WTC11 (cell line): ENCODE measurements at regions not wholly inside any gene's neighbourhood (a gene's known extent, or its start where the extent isn't known, plus 50 kb on each side); places are given as distances from the start of the nearest gene placed in this dataset.

Experiments
- ATAC-seq: fragments of 200-7000 bp; cut with Tn5 transposase; 2 replicates; pipeline ENCODE4 v1.10.0; 2021; ENCODE audit warnings: mild to moderate bottlenecking, moderate library complexity
- CTCF ChIA-PET: fragments of 300-600 bp; sonication (Branson Sonifier 250); formaldehyde crosslinking; loops from one replicate; lab custom pipeline; 2021; ENCODE audit warnings: antibody characterized with exemption; lab: Charles Lee
- POLR2A ChIA-PET: fragments of 350-600 bp; sonication (Branson Sonifier 250); formaldehyde crosslinking; loops from one replicate; lab custom pipeline; 2021; ENCODE audit warnings: antibody characterized with exemption; lab: Charles Lee
- DNase-seq: peaks from one replicate; pipeline ENCODE4 v3.0.0; 2021; ENCODE audit warnings: low spot score
- H3K27ac Mint-ChIP-seq: 2 replicates; pipeline ENCODE4 v1.8.0; 2021; ENCODE audit warnings: mixed read lengths
- H3K27me3 Mint-ChIP-seq: 2 replicates; pipeline ENCODE4 v1.8.0; 2021; ENCODE audit warnings: low read depth, mild to moderate bottlenecking, moderate library complexity, mixed read lengths
- H3K36me3 Mint-ChIP-seq: 2 replicates; pipeline ENCODE4 v1.8.0; 2021; ENCODE audit warnings: mixed read lengths
- H3K4me1 Mint-ChIP-seq: 2 replicates; pipeline ENCODE4 v1.8.0; 2022; ENCODE audit warnings: mixed read lengths
- H3K4me3 Mint-ChIP-seq: 2 replicates; pipeline ENCODE4 v1.8.0; 2021; ENCODE audit warnings: mild to moderate bottlenecking, moderate library complexity, mixed read lengths
- H3K9me3 Mint-ChIP-seq: 2 replicates; pipeline ENCODE4 v1.8.0; 2021; ENCODE audit warnings: mixed read lengths
- ARID4B ChIP-seq: sonication (generic); formaldehyde crosslinking; IDR thresholded peaks from 2 replicates; pipeline ENCODE4 v1.8.0; 2023; ENCODE audit warnings: missing genetic modification reagents, mild to moderate bottlenecking, borderline replicate concordance
- CBFB ChIP-seq: sonication (generic); formaldehyde crosslinking; IDR thresholded peaks from 2 replicates; pipeline ENCODE4 v1.8.1; 2022; ENCODE audit warnings: mild to moderate bottlenecking, low read depth, missing genetic modification reagents
- FOXJ3 ChIP-seq: sonication (generic); formaldehyde crosslinking; IDR thresholded peaks from 2 replicates; pipeline ENCODE4 v1.9.0; 2021; ENCODE audit warnings: missing genetic modification reagents, mild to moderate bottlenecking, borderline replicate concordance
- FOXK1 ChIP-seq: sonication (generic); formaldehyde crosslinking; IDR thresholded peaks from 2 replicates; pipeline ENCODE4 v1.8.0; 2022; ENCODE audit warnings: mild to moderate bottlenecking, moderate library complexity, missing genetic modification reagents
- FOXP1 ChIP-seq: sonication (generic); formaldehyde crosslinking; IDR thresholded peaks from 2 replicates; pipeline ENCODE4 v1.8.0; 2022; ENCODE audit warnings: missing genetic modification reagents, mild to moderate bottlenecking, moderate library complexity, borderline replicate concordance
- GTF2I ChIP-seq: fragments of 250-450 bp; sonication (Bioruptor Pico); conservative IDR thresholded peaks from 2 replicates; pipeline ENCODE4 v1.4.0; 2021; ENCODE audit warnings: mild to moderate bottlenecking
- IRF1 ChIP-seq: sonication (generic); formaldehyde crosslinking; IDR thresholded peaks from 2 replicates; pipeline ENCODE4 v1.8.0; 2023; ENCODE audit warnings: missing genetic modification reagents
- IRF2 ChIP-seq: sonication (generic); formaldehyde crosslinking; IDR thresholded peaks from 2 replicates; pipeline ENCODE4 v1.8.0; 2022; ENCODE audit warnings: low read depth, missing genetic modification reagents, borderline replicate concordance
- JUN ChIP-seq: sonication (generic); formaldehyde crosslinking; IDR thresholded peaks from 2 replicates; pipeline ENCODE4 v1.8.0; 2023; ENCODE audit warnings: mild to moderate bottlenecking, missing genetic modification reagents
- KAT7 ChIP-seq: sonication (generic); formaldehyde crosslinking; IDR thresholded peaks from 2 replicates; pipeline ENCODE4 v1.8.1; 2023; ENCODE audit warnings: missing genetic modification reagents, mild to moderate bottlenecking, borderline replicate concordance
- NR2C2 ChIP-seq: sonication (generic); formaldehyde crosslinking; IDR thresholded peaks from 2 replicates; pipeline ENCODE4 v1.8.0; 2022; ENCODE audit warnings: mild to moderate bottlenecking, missing genetic modification reagents
- RORB ChIP-seq: fragments of 250-450 bp; sonication (Bioruptor Pico); IDR thresholded peaks from 2 replicates; pipeline ENCODE4 v1.9.0; 2021; ENCODE audit warnings: mild to moderate bottlenecking
- SOX15 ChIP-seq: fragments of 250-450 bp; sonication (Bioruptor Pico); IDR thresholded peaks from 2 replicates; pipeline ENCODE4 v1.9.0; 2021; ENCODE audit warnings: mild to moderate bottlenecking
- SP1 ChIP-seq: sonication (generic); formaldehyde crosslinking; conservative IDR thresholded peaks from 2 replicates; pipeline ENCODE4 v1.8.1; 2022; ENCODE audit warnings: missing genetic modification reagents
- TEAD1 ChIP-seq: sonication (generic); formaldehyde crosslinking; IDR thresholded peaks from 2 replicates; pipeline ENCODE4 v1.8.0; 2022; ENCODE audit warnings: mild to moderate bottlenecking, missing genetic modification reagents
- ZNF423 ChIP-seq: fragments of 250-450 bp; sonication (Bioruptor Pico); IDR thresholded peaks from 2 replicates; pipeline ENCODE4 v2.1.2; 2022; ENCODE audit warnings: mild to moderate bottlenecking, moderate library complexity
- TF ChIP-seq, protein P1 (sequence below): fragments of 200-600 bp; IDR thresholded peaks from 2 replicates; pipeline ENCODE4 v1.8.0; 2022; ENCODE audit warnings: antibody characterized with exemption
- TF ChIP-seq, protein P2 (sequence below): sonication (generic); formaldehyde crosslinking; IDR thresholded peaks from 2 replicates; pipeline ENCODE4 v1.8.1; 2022; ENCODE audit warnings: mild to moderate bottlenecking, missing genetic modification reagents, moderate library complexity, borderline replicate concordance
- TF ChIP-seq, protein P3 (sequence below): fragments of 250-450 bp; sonication (Bioruptor Pico); IDR thresholded peaks from 2 replicates; pipeline ENCODE4 v1.8.0; 2021; ENCODE audit warnings: mild to moderate bottlenecking
- TF ChIP-seq, protein P4 (sequence below): sonication (generic); formaldehyde crosslinking; IDR thresholded peaks from 2 replicates; pipeline ENCODE4 v1.8.1; 2023; ENCODE audit warnings: mild to moderate bottlenecking, missing genetic modification reagents

DNA sequence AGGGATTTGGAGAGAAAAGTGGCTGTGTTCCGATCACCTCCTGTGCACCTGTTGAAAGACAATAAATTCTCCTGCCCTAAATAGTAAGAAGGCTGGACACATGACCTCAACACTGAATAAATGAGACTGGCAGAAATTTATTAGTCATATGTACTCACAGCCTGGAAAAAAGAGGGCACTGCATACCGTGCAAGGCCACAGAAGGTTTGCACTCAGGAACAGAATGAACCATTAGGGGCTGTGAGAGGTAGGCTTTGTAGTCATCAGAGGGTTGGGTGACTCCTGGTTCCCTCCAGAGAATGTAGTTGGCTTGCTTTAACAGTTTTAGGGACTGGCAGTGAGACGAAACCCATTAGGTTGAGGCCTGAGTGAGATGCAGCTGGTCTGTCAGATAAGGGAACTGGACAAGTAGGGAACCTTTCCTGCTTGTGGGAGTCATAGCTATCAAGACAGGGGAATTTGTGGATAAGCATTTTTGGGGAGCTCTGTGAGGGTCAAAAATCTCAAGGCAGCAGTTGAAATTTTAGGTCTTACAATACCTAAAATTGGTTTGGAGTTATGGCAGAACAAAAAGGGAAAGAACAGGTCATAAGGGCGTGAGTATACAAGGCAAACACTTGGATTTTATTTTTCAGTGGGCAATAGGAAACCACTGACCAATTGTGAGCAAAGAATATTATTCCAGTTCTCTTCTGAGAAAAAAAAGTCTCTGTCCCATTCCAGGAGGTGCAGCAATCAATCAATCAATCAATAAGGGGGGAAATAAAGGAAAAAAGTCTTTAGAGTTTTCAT, 67.9 kb upstream of the BTN3A2 start (continued):
- TF ChIP-seq, protein P1, sequence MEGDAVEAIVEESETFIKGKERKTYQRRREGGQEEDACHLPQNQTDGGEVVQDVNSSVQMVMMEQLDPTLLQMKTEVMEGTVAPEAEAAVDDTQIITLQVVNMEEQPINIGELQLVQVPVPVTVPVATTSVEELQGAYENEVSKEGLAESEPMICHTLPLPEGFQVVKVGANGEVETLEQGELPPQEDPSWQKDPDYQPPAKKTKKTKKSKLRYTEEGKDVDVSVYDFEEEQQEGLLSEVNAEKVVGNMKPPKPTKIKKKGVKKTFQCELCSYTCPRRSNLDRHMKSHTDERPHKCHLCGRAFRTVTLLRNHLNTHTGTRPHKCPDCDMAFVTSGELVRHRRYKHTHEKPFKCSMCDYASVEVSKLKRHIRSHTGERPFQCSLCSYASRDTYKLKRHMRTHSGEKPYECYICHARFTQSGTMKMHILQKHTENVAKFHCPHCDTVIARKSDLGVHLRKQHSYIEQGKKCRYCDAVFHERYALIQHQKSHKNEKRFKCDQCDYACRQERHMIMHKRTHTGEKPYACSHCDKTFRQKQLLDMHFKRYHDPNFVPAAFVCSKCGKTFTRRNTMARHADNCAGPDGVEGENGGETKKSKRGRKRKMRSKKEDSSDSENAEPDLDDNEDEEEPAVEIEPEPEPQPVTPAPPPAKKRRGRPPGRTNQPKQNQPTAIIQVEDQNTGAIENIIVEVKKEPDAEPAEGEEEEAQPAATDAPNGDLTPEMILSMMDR: no peak
- TF ChIP-seq FOXP1 (CRISPR knock-in tag) (no peak), KAT7 (CRISPR knock-in tag) (no peak)
- TF ChIP-seq, all 79 proteins: peak for 0

DNA sequence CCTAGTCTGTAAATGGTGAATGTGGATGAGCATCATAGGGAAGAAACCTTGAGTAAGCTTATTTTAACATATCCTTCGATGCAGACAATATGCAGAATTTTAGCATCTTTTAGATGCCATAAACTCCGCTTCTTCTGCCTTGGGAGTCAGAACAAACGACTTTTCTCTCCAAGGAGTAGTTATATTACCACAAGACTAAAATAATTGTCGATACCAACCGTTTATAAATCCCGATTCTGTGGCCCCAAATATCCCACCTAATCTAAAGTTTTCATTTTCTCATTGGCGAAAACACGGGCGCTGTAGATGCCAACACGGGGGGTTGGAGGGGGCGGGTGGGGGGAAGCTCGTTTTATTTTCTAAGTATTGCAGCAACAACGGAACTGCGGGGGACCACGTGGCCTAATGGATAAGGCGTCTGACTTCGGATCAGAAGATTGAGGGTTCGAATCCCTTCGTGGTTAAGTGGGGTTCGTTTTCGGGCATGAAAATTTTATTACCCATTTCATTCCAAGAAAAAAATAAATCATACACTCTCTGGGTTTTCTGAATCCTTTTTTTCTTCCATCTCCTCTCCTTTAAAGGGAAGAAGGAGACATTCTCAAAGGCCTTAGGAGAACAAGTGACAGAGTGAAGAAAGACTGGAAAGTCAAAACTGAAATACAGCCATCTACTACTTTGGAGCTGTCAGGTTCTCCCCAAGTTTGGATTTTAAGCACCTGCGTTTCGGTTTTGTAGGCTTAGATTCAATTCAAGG, 65.5 kb upstream of the BTN3A2 start:
- TF ChIP-seq CBFB (CRISPR knock-in tag) (no peak), ZNF423 (CRISPR knock-in tag) (no peak), TEAD1 (no peak), FOXK1 (no peak), RORB (CRISPR knock-in tag) (no peak), IRF1 (CRISPR knock-in tag) (no peak)
- TF ChIP-seq, all 79 proteins: peak for 0
- peaks cover 2% of the 10 kb centered on the region; the same call in 1 of the 2 replicates for H3K4me1 Mint-ChIP-seq
- H3K27ac Mint-ChIP-seq: no peak overlapping the region
- CTCF ChIA-PET: interaction anchor here (0.5 kb wide), 1 partner anchor 14 kb away, joined by 4 read pairs; no protein-coding TSS in a partner anchor
- no peaks in the 10 kb centered on the region for H3K36me3 Mint-ChIP-seq
- peak; percentile 82 for ATAC-seq
- peaks cover 5% of the 10 kb centered on the region for H3K9me3 Mint-ChIP-seq
- POLR2A ChIA-PET: no interaction called here
- H3K4me3 Mint-ChIP-seq: peak overlapping the region; percentile 85
- no peaks in the 10 kb centered on the region for H3K27me3 Mint-ChIP-seq
- peak; percentile 62 for DNase-seq

DNA sequence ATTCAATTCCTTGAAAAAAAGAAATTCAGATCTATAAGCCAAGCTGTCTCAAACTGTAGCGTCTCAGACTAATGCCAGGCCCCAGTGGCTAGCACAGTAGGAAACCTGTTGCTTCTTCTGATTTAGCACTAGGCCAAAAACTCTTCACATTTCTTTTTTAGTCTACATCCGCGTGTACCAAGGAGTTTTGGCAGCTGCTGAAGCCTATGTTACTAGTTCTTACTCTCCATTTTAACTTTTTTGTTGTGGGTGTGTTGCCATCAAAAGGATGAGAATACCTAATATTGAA, 65.0 kb upstream of the BTN3A2 start:
- H3K27me3 Mint-ChIP-seq: no peaks in the 10 kb centered on the region
- DNase-seq: no peak
- peak overlapping the region; percentile 85 for H3K4me3 Mint-ChIP-seq
- peaks cover 5% of the 10 kb centered on the region for H3K9me3 Mint-ChIP-seq
- no peaks in the 10 kb centered on the region for H3K36me3 Mint-ChIP-seq
- H3K27ac Mint-ChIP-seq: no peak overlapping the region
- CTCF ChIA-PET: no interaction called here
- H3K4me1 Mint-ChIP-seq: no peaks in the 10 kb centered on the region
- ATAC-seq: no peak; the same call in 1 of the 2 replicates
- POLR2A ChIA-PET: no interaction called here
- TF ChIP-seq NR2C2 (CRISPR knock-in tag): no peak
- no peak for TF ChIP-seq ARID4B (CRISPR knock-in tag)
- no peak for TF ChIP-seq FOXJ3 (CRISPR knock-in tag)
- no peak for TF ChIP-seq SOX15 (CRISPR knock-in tag)
- TF ChIP-seq GTF2I: no peak
- TF ChIP-seq, protein P2, sequence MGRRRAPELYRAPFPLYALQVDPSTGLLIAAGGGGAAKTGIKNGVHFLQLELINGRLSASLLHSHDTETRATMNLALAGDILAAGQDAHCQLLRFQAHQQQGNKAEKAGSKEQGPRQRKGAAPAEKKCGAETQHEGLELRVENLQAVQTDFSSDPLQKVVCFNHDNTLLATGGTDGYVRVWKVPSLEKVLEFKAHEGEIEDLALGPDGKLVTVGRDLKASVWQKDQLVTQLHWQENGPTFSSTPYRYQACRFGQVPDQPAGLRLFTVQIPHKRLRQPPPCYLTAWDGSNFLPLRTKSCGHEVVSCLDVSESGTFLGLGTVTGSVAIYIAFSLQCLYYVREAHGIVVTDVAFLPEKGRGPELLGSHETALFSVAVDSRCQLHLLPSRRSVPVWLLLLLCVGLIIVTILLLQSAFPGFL (CRISPR knock-in tag): no peak
- TF ChIP-seq, protein P3, sequence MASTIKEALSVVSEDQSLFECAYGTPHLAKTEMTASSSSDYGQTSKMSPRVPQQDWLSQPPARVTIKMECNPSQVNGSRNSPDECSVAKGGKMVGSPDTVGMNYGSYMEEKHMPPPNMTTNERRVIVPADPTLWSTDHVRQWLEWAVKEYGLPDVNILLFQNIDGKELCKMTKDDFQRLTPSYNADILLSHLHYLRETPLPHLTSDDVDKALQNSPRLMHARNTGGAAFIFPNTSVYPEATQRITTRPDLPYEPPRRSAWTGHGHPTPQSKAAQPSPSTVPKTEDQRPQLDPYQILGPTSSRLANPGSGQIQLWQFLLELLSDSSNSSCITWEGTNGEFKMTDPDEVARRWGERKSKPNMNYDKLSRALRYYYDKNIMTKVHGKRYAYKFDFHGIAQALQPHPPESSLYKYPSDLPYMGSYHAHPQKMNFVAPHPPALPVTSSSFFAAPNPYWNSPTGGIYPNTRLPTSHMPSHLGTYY (CRISPR knock-in tag): no peak
- TF ChIP-seq JUN (CRISPR knock-in tag): no peak
- TF ChIP-seq, protein P4, sequence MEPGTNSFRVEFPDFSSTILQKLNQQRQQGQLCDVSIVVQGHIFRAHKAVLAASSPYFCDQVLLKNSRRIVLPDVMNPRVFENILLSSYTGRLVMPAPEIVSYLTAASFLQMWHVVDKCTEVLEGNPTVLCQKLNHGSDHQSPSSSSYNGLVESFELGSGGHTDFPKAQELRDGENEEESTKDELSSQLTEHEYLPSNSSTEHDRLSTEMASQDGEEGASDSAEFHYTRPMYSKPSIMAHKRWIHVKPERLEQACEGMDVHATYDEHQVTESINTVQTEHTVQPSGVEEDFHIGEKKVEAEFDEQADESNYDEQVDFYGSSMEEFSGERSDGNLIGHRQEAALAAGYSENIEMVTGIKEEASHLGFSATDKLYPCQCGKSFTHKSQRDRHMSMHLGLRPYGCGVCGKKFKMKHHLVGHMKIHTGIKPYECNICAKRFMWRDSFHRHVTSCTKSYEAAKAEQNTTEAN (CRISPR knock-in tag): no peak
- TF ChIP-seq SP1 (CRISPR knock-in tag): no peak
- no peak for TF ChIP-seq IRF2 (CRISPR knock-in tag)
